Tibial nerve (tissue), 4 donors: ENCODE measurements at regions not wholly inside any gene's neighbourhood (a gene's known extent, or its start where the extent isn't known, plus 50 kb on each side); places are given as distances from the start of the nearest gene placed in this dataset.
"Not testable (repeated sequence)": the region's sequence is repeated elsewhere in the genome, so short reads cannot be mapped to it uniquely, and the experiment has no call there.

Experiments
- DNase-seq, 2 donors: peaks; one replicate each; pipeline ENCODE4 v3.0.0-alpha.2; 2019; ENCODE audit warnings: low spot score in 2 of 2
- H3K27ac ChIP-seq, 4 donors: fragments of 200-600 bp; sonication (generic) in 3 of 4; one replicate each; pipeline ENCODE4 v1.5.1; 2017 to 2019; ENCODE audit warnings: mild to moderate bottlenecking in 1 of 4
- H3K27me3 ChIP-seq, 2 donors: fragments of 200-600 bp; sonication (generic) in 1 of 2; one replicate each; pipeline versions ENCODE4 v1.5.1 to v1.6.0; 2017 to 2019
- H3K36me3 ChIP-seq, 3 donors: fragments of 200-600 bp; sonication (generic); one replicate each; pipeline ENCODE4 v1.5.1; 2018 to 2019
- H3K4me1 ChIP-seq, 4 donors: fragments of 200-600 bp; sonication (generic) in 3 of 4; one replicate each; pipeline ENCODE4 v1.5.1; 2017 to 2019
- H3K4me3 ChIP-seq, 4 donors: fragments of 200-600 bp; sonication (generic) in 3 of 4; one replicate each; pipeline ENCODE4 v1.5.1; 2017 to 2019; ENCODE audit warnings: mild to moderate bottlenecking in 1 of 4, moderate library complexity in 1 of 4
- H3K9me3 ChIP-seq, 4 donors: fragments of 200-600 bp; sonication (generic) in 3 of 4; one replicate each; pipeline ENCODE4 v1.5.1; 2017 to 2019
- EP300 ChIP-seq, 2 donors: sonication (generic); formaldehyde crosslinking; IDR thresholded peaks; one replicate each; pipeline ENCODE4 v1.6.1; 2017; ENCODE audit warnings: antibody characterized with exemption in 2 of 2, mild to moderate bottlenecking in 1 of 2
- POLR2A ChIP-seq, 2 donors: fragments of 450-650 bp; IDR thresholded peaks; one replicate each; pipeline ENCODE4 v1.6.1; 2017; ENCODE audit warnings: antibody characterized with exemption in 2 of 2, mild to moderate bottlenecking in 2 of 2, moderate library complexity in 2 of 2
- WGBS, 2 donors: methylation state at CpG; one replicate each; pipeline ENCODE4 v1.1.5; 2018; 5-methylcytosine and 5-hydroxymethylcytosine counted together
- TF ChIP-seq, protein P1 (sequence below), 5 experiments: fragments of 200-600 bp in 3 of 5; fragments of 450-650 bp in 2 of 5; sonication (generic) in 3 of 5; IDR thresholded peaks; one replicate each; pipeline ENCODE4 v1.5.1; 2016 to 2019; ENCODE audit warnings: antibody characterized with exemption in 5 of 5, mild to moderate bottlenecking in 3 of 5, moderate library complexity in 2 of 5

DNA sequence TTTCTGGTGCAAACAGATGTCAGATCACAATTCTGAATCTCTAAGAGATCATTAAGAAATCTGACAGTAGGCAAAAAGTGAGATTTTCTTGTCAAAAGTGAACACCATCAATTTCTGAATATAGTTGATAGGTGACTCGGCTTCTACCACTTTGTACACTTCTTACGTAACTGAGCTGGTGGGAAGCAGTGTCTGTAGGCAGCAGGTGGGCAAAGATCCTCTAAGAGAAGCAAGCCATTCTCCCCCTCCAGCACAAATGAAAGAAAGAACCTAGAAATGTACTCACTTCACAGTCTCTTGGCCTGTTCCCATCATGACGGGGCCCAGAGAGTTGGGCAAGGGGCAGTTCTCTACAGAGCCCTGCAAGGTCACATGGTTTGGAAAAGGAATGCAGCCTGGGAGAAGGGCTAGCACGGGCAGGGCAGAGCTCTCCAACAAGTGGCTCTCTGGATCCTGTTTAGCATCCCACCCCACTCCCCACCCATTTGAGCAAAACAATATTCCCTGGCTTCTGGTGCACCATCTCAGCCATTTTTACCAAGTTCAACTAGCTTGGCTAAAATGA, 412.6 kb downstream of the LTN1 start:
- no peak for DNase-seq

DNA sequence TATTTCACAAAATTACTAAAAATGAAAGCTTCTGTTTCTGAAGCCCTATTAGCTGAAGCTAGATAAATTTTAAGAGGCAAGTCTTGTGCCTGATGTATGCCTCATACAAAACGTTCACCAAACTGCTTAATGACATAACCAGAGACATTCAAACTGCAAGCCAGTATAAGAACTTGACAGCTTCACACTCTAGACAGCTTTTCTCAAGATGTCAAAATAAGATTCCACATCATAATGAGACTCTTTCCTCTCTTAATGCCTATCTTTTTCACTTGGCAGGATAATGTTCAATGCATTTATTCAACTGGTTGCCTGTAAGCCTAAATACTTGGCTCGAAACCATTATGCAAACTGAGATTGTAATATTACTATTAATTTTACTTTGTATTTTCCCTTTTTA, 424.0 kb downstream of the LTN1 start:
- H3K27me3 ChIP-seq = no peaks in the 10 kb centered on the region
- WGBS, 2 donors = 66 to 67% methylated on average over 2 of the region's 2 CpGs

More for the DNA sequence above, 412.6 kb downstream of the LTN1 start:
- H3K4me1 ChIP-seq = peaks cover 0 to 4% (median 0%) of the 10 kb centered on the region in 4 donors
- TF ChIP-seq, protein P1, sequence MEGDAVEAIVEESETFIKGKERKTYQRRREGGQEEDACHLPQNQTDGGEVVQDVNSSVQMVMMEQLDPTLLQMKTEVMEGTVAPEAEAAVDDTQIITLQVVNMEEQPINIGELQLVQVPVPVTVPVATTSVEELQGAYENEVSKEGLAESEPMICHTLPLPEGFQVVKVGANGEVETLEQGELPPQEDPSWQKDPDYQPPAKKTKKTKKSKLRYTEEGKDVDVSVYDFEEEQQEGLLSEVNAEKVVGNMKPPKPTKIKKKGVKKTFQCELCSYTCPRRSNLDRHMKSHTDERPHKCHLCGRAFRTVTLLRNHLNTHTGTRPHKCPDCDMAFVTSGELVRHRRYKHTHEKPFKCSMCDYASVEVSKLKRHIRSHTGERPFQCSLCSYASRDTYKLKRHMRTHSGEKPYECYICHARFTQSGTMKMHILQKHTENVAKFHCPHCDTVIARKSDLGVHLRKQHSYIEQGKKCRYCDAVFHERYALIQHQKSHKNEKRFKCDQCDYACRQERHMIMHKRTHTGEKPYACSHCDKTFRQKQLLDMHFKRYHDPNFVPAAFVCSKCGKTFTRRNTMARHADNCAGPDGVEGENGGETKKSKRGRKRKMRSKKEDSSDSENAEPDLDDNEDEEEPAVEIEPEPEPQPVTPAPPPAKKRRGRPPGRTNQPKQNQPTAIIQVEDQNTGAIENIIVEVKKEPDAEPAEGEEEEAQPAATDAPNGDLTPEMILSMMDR (IDR thresholded peaks at IDR 0.05) = no peak
- TF ChIP-seq POLR2A (IDR thresholded peaks at IDR 0.05) = no peak
- no peak for TF ChIP-seq EP300 (IDR thresholded peaks at IDR 0.05)
- no peaks in the 10 kb centered on the region for H3K9me3 ChIP-seq
- no peak overlapping the region for H3K4me3 ChIP-seq
- no peak overlapping the region for H3K27ac ChIP-seq
- WGBS, 2 donors = 71 to 77% methylated on average over 4 of the region's 4 CpGs
- no peaks in the 10 kb centered on the region for H3K27me3 ChIP-seq
- peaks cover 0 to 16% (median 0%) of the 10 kb centered on the region in 3 donors for H3K36me3 ChIP-seq

DNA sequence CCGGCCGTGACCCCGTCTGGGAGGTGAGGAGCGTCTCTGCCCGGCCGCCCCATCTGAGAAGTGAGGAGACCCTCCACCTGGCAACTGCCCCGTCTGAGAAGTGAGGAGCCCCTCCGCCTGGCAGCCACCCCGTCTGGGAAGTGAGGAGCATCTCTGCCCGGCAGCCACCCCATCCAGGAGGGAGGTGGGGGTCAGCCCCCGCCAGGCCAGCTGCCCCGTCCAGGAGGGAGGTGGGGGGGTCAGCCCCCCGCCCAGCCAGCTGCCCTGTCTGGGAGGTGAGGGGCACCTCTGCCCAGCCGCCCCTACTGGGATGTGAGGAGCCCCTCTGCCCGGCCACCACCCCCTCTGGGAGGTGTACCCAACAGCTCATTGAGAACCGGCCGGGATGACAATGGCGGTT, 428.7 kb downstream of the LTN1 start:
- H3K9me3 ChIP-seq = peaks cover 0 to 25% (median 4%) of the 10 kb centered on the region in 4 donors
- not testable (repeated sequence) for H3K36me3 ChIP-seq, H3K4me1 ChIP-seq, H3K27ac ChIP-seq, H3K27me3 ChIP-seq, H3K4me3 ChIP-seq, DNase-seq
- 94 to 96% methylated on average over 6 to 10 of the region's 18 CpGs for WGBS, 2 donors

More for the DNA sequence above, 424.0 kb downstream of the LTN1 start:
- H3K4me3 ChIP-seq = no peak overlapping the region
- H3K4me1 ChIP-seq = no peaks in the 10 kb centered on the region
- no peak overlapping the region for H3K27ac ChIP-seq
- H3K9me3 ChIP-seq = peaks cover 0 to 10% (median 0%) of the 10 kb centered on the region in 4 donors
- TF ChIP-seq EP300 (IDR thresholded peaks at IDR 0.05) = no peak
- no peak for TF ChIP-seq POLR2A (IDR thresholded peaks at IDR 0.05)
- TF ChIP-seq, protein P1 (IDR thresholded peaks at IDR 0.05) = no peak
- DNase-seq = no peak
- no peaks in the 10 kb centered on the region for H3K36me3 ChIP-seq

DNA sequence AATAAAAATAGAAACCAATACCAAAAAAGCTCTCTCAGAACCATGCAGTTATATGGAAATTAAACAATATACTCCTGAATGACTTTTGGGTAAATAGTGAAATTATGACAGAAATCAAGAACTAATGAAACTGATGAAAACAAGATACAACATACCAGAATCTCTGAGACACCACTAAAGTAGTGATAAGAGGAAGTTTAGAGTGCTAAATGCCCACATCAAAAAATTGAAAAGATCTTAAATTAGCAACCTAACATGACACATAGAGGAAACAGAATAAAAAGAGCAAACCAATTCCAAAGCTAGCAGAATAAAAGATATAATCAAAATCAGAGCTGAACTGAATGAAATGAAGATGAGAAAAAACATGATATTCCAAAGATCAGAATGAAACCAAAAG, 430.9 kb downstream of the LTN1 start:
- H3K4me3 ChIP-seq = no peak overlapping the region
- no peak overlapping the region for H3K27ac ChIP-seq
- no peaks in the 10 kb centered on the region for H3K36me3 ChIP-seq
- H3K4me1 ChIP-seq = no peaks in the 10 kb centered on the region
- H3K27me3 ChIP-seq = no peaks in the 10 kb centered on the region
- no peak for DNase-seq
- TF ChIP-seq EP300 (IDR thresholded peaks at IDR 0.05) (no peak), POLR2A (IDR thresholded peaks at IDR 0.05) (no peak)
- TF ChIP-seq, protein P1 (IDR thresholded peaks at IDR 0.05) = no peak
- peaks cover 0 to 25% (median 4%) of the 10 kb centered on the region in 4 donors for H3K9me3 ChIP-seq

DNA sequence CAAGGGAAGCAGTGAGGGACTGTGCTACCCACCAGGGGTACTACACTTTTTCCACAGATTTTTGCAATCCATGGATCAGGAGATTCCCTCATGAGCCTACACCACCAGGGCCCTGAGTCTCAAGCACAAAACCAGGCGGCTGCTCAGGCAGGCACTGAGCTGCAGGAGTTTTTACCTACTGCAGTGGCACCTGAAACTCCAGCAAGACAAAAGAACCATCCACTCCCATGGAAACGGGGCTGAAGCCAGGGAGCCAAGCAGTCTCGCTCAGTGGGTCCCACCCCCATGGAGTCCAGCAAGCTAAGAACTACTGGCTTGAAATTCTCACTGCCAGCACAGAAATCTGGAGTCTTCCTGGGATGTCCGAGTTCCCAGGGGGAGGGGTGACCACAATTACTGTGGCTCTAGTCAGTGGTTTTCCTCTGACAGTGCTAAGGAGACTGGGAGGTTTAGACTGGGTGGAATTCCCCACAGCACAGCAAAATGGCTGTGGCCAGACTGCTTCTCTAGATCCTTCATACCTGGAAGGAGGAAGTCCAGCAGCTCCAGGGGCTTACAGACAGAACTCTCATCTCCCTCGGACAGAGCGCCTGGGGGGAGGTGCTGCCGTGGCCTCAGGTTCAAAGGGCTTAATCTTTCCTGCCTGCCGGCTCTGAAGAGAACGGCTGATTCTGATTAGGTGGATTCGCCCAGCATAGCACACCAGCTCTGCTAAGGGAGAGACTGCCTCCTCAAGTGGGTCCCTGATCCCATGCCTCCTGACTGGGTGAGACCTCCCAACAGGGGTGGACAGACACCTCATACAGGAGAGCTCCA, 437.8 kb downstream of the LTN1 start:
- no peak overlapping the region for H3K4me3 ChIP-seq
- H3K36me3 ChIP-seq = peaks cover 0 to 11% (median 0%) of the 10 kb centered on the region in 3 donors
- no peaks in the 10 kb centered on the region for H3K4me1 ChIP-seq
- H3K27me3 ChIP-seq = no peaks in the 10 kb centered on the region
- no peak for TF ChIP-seq POLR2A (IDR thresholded peaks at IDR 0.05)
- no peak for TF ChIP-seq EP300 (IDR thresholded peaks at IDR 0.05)
- TF ChIP-seq, protein P1 (IDR thresholded peaks at IDR 0.05) = no peak
- H3K27ac ChIP-seq = no peak overlapping the region
- no peak for DNase-seq
- 68 to 72% methylated on average over 10 of the region's 10 CpGs for WGBS, 2 donors
- peaks cover 0 to 4% (median 2%) of the 10 kb centered on the region in 4 donors for H3K9me3 ChIP-seq
